GM12864 (cell line): ENCODE measurements at regions not wholly inside any gene's neighbourhood (a gene's known extent, or its start where the extent isn't known, plus 50 kb on each side); places are given as distances from the start of the nearest gene placed in this dataset.

Experiments
- DNase-seq: peaks from one replicate; pipeline ENCODE4 v3.0.0-alpha.2; 2011; ENCODE audit warnings: low read depth
- H3K4me3 ChIP-seq: 2 replicates; pipeline ENCODE4 v1.5.1; 2011; ENCODE audit warnings: mild to moderate bottlenecking, low read depth, low read length, control low read depth
- CTCF ChIP-seq: IDR thresholded peaks from 2 replicates; pipeline ENCODE4 v1.5.1; 2011; ENCODE audit warnings: low read depth, mild to moderate bottlenecking, moderate library complexity, low read length, control low read depth, inconsistent platforms; ENCODE audit errors: missing control alignments

GRCh38 chr18:78010363-78010762, 760.7 kb downstream of the GALR1 start:
- no peak for TF ChIP-seq CTCF
- no peak for DNase-seq

GRCh38 chr18:78017869-78018268, 768.2 kb downstream of the GALR1 start:
- TF ChIP-seq CTCF, result no peak
- no peak overlapping the region for H3K4me3 ChIP-seq
- DNase-seq, result no peak

More at GRCh38 chr18:78010363-78010762, 760.7 kb downstream of the GALR1 start:
- no peak overlapping the region for H3K4me3 ChIP-seq

- DNase-seq, result no peak
- no peak overlapping the region for H3K4me3 ChIP-seq
Observed at GRCh38 chr18:78021196-78021595, 771.5 kb downstream of the GALR1 start.

GRCh38 chr18:78031589-78031988, 781.9 kb downstream of the GALR1 start:
- no peak for TF ChIP-seq CTCF
- DNase-seq, result no peak
- no peak overlapping the region for H3K4me3 ChIP-seq

More at GRCh38 chr18:78021196-78021595, 771.5 kb downstream of the GALR1 start:
- no peak for TF ChIP-seq CTCF

GRCh38 chr18:78031991-78032390, 782.3 kb downstream of the GALR1 start:
- H3K4me3 ChIP-seq, result no peak overlapping the region
- TF ChIP-seq CTCF, result no peak
- DNase-seq, result no peak

- no peak for TF ChIP-seq CTCF
- no peak overlapping the region for H3K4me3 ChIP-seq
- no peak for DNase-seq
Observed at GRCh38 chr18:78032574-78032973, 782.9 kb downstream of the GALR1 start.

GRCh38 chr18:78034755-78035154, 785.1 kb downstream of the GALR1 start:
- TF ChIP-seq CTCF, result no peak
- no peak for DNase-seq
- H3K4me3 ChIP-seq, result no peak overlapping the region
